ENCODE measurements at regions not wholly inside any gene's neighbourhood (a gene's known extent, or its start where the extent isn't known, plus 50 kb on each side); places are given as distances from the start of the nearest gene placed in this dataset.

DNA sequence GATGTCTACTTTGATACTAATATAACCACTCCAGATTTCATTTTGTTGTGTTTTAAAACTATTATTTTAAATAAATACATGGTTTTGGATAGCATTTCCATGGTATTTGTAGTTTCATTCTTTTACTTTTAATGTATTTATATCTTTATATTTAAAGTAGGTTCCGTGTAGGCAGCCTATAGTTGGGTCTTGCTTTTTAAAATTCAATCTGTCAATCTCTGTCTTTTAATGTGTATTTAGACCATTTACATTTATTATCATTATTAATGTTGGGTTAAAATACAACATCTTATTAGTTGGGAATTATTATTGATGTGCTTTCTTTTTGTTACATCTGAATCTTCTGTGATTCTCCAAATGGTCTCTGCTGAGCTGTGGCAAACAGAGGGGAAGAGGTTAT is 412.1 kb downstream of the NPIPA7 start (continued):
- TF ChIP-seq SP2 (IDR thresholded peaks at IDR 0.05; ENCODE audit: low read length), result no peak
- TF ChIP-seq CTBP2 (IDR thresholded peaks at IDR 0.05; ENCODE audit: borderline replicate concordance, insufficient read depth, insufficient read length, low read length), result no peak
- no peak for TF ChIP-seq SIX5 (IDR thresholded peaks at IDR 0.05; ENCODE audit: low read depth, low read length)
- TF ChIP-seq MAFK (IDR thresholded peaks at IDR 0.05; ENCODE audit: low read depth, low read length), result no peak
- TF ChIP-seq PHF8 (conservative IDR thresholded peaks at IDR 0.05; ENCODE audit: low read depth, low read length), result no peak

Data from H1 (cell line).